B cell (primary cell): ENCODE measurements at regions not wholly inside any gene's neighbourhood (a gene's known extent, or its start where the extent isn't known, plus 50 kb on each side); places are given as distances from the start of the nearest gene placed in this dataset.

Experiments
- ATAC-seq: fragments of 200-7000 bp; cut with Tn5 transposase; one replicate; pipeline ENCODE4 v1.10.0; 2021; ENCODE audit warnings: low read depth, mild to moderate bottlenecking, moderate number of reproducible peaks, moderate library complexity
- CTCF ChIA-PET: fragments of 350-600 bp; sonication (Branson Sonifier 250); formaldehyde crosslinking; loops from one replicate; lab custom pipeline; 2021; ENCODE audit warnings: antibody characterized with exemption, inconsistent platforms; lab: Charles Lee
- POLR2A ChIA-PET: fragments of 350-600 bp; sonication (Branson Sonifier 250); formaldehyde crosslinking; loops from one replicate; lab custom pipeline; 2021; ENCODE audit warnings: antibody characterized with exemption; lab: Charles Lee
- DNase-seq: peaks from one replicate; pipeline ENCODE4 v3.0.0; 2013
- H2AFZ ChIP-seq: 2 replicates; pipeline ENCODE4 v1.6.1; 2012; ENCODE audit warnings: mild to moderate bottlenecking, low read depth, low read length; ENCODE audit not compliant: insufficient read depth, poor library complexity, severe bottlenecking
- H3K27ac ChIP-seq, 2 donors: 1 replicate in 1 of 2; 2 replicates in 1 of 2; pipeline ENCODE4 v1.5.1; 2012 to 2013; ENCODE audit warnings: low read length in 2 of 2, mild to moderate bottlenecking in 2 of 2, moderate library complexity in 1 of 2
- H3K27me3 ChIP-seq, 4 experiments: fragments of 200-600 bp in 1 of 4; sonication (generic) in 1 of 4; replicated peaks in 1 of 4; 1 replicate in 2 of 4; 2 replicates in 2 of 4; pipeline versions ENCODE4 v1.6.1 to v1.7.0; 2013 to 2016; ENCODE audit warnings: low read length in 3 of 4, mild to moderate bottlenecking in 2 of 4, mixed read lengths in 1 of 4, moderate library complexity in 1 of 4; ENCODE audit not compliant: insufficient read depth in 4 of 4, control insufficient read depth in 3 of 4; ENCODE audit errors: control extremely low read depth in 1 of 4
- H3K36me3 ChIP-seq, 2 experiments: replicated peaks in 1 of 2; 1 replicate in 1 of 2; 2 replicates in 1 of 2; pipeline versions ENCODE4 v1.6.1 to v1.7.1; 2013; ENCODE audit warnings: low read length in 1 of 2; ENCODE audit not compliant: insufficient read depth in 2 of 2, control insufficient read depth in 1 of 2; ENCODE audit errors: control extremely low read depth in 1 of 2, extremely low read depth in 1 of 2
- H3K4me1 ChIP-seq, 2 donors: fragments of 200-600 bp in 1 of 2; sonication (generic) in 1 of 2; 1 replicate in 1 of 2; 2 replicates in 1 of 2; pipeline versions ENCODE4 v1.5.1 to v1.6.1; 2013 to 2017; ENCODE audit warnings: low read length in 2 of 2; ENCODE audit not compliant: control insufficient read depth in 2 of 2, insufficient read depth in 2 of 2
- H3K4me2 ChIP-seq: replicated peaks from 2 replicates; pipeline ENCODE3; 2012; ENCODE audit warnings: mild to moderate bottlenecking, low read depth, low read length; ENCODE audit not compliant: poor library complexity, severe bottlenecking
- H3K4me3 ChIP-seq, 5 experiments: fragments of 200-600 bp in 1 of 5; sonication (generic) in 1 of 5; 1 replicate in 3 of 5; 2 replicates in 2 of 5; pipeline versions ENCODE4 v1.5.1 to v1.7.0; 2011 to 2016; ENCODE audit warnings: low read length in 4 of 5, mild to moderate bottlenecking in 4 of 5, low read depth in 2 of 5, control low read depth in 1 of 5, moderate library complexity in 1 of 5; ENCODE audit not compliant: insufficient read depth in 1 of 5; ENCODE audit errors: control extremely low read depth in 1 of 5, extremely low read depth in 1 of 5
- H3K79me2 ChIP-seq: fragments of 200-600 bp; sonication (generic); one replicate; pipeline ENCODE4 v1.6.0; 2016; ENCODE audit warnings: low read length; ENCODE audit not compliant: control insufficient read depth, insufficient read depth
- H3K9ac ChIP-seq: fragments of 200-600 bp; sonication (generic); 2 replicates; pipeline ENCODE4 v1.6.1; 2017; ENCODE audit warnings: mild to moderate bottlenecking, low read length, moderate library complexity
- H3K9me3 ChIP-seq, 3 donors: one replicate each; pipeline versions ENCODE4 v1.6.1 to v1.7.1; 2013; ENCODE audit warnings: low read length in 2 of 3; ENCODE audit not compliant: control insufficient read depth in 2 of 3, insufficient read depth in 1 of 3; ENCODE audit errors: control extremely low read depth in 1 of 3
- H4K20me1 ChIP-seq: 2 replicates; pipeline ENCODE4 v1.6.0; 2012; ENCODE audit warnings: mild to moderate bottlenecking, low read length; ENCODE audit not compliant: insufficient read depth, control insufficient read depth, poor library complexity, severe bottlenecking
- H3K27ac Mint-ChIP-seq: one replicate; pipeline ENCODE4 v1.8.0; 2021; ENCODE audit warnings: mixed read lengths
- H3K27me3 Mint-ChIP-seq: one replicate; pipeline ENCODE4 v1.8.0; 2021; ENCODE audit warnings: mixed read lengths
- H3K4me1 Mint-ChIP-seq: one replicate; pipeline ENCODE4 v1.8.0; 2021; ENCODE audit warnings: mixed read lengths
- H3K4me3 Mint-ChIP-seq: one replicate; pipeline ENCODE4 v1.8.0; 2021; ENCODE audit warnings: mixed read lengths
- H3K9me3 Mint-ChIP-seq: one replicate; pipeline ENCODE4 v1.8.0; 2022; ENCODE audit warnings: mixed read lengths; ENCODE audit not compliant: insufficient read depth
- EZH2 ChIP-seq: IDR thresholded peaks from 2 replicates; pipeline ENCODE4 v1.6.1; 2012; ENCODE audit warnings: borderline replicate concordance, low read depth, mild to moderate bottlenecking, moderate library complexity, low read length; ENCODE audit not compliant: insufficient read depth, poor library complexity, severe bottlenecking
- WGBS: methylation state at CpG from one replicate; pipeline ENCODE4 v1.1.5; 2013; ENCODE audit warnings: missing lambda C conversion rate; ENCODE audit not compliant: insufficient coverage; 5-methylcytosine and 5-hydroxymethylcytosine counted together
- intact Hi-C: fragments of 100-400 bp; cut with micrococcal nuclease; formaldehyde crosslinking; loops from one replicate; pipeline ENCODE4 v1.10.0; 2022
- TF ChIP-seq, protein P1 (sequence below): fragments of 200-600 bp; IDR thresholded peaks from one replicate; pipeline ENCODE4 v1.8.0; 2022; ENCODE audit warnings: antibody characterized with exemption, mild to moderate bottlenecking

DNA sequence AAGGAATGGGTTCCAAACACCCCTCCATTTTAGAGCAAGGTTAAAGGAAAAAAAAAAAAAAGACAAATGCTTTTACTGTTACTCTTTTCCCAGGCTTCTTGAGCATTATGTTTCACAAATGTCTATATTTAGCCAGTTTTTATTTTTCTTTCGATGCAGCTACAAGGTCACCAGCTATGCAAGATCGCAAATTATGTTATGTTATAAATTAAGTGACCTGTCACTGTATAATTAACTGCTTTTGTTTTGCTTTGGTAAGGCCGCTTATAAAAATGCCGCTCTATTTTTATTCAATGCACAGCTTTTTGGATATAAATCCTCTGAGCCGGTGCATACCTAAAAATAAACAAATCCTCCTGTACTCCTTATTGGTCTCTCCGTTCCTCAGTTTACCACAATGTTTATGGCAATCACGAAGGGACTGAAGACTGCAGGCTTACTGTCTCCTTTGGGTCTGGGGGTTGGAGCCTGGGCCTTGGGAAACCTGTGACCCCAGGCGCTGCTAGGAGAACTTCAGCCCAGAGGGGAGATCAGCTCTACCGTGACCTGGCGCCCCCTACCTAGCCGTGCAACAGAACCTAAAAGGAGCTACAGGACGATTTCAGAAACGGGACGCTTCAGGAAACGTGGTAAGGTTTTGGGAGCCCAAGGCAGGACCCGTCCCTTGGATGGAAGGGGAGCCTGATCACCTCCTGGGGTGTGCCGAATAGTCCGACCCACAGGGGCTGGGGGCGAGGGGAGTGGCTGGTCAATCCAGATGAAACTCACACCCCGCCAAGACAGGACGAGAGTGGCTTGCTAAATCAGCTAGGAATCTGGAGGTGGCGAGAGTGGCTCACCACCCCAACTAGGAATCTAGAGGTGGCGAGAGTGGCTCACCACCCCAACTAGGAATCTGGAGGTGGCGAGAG lies 101.2 kb upstream of the CD55 start:
- Mint-ChIP-seq H3K9me3 (no peaks in the 10 kb centered on the region), H3K4me3 (no peak overlapping the region), H3K4me1 (peaks cover 21% of the 10 kb centered on the region), H3K27ac (no peak overlapping the region), H3K27me3 (no peaks in the 10 kb centered on the region)
- Histone ChIP-seq H3K4me1 (peaks cover 17 to 21% of the 10 kb centered on the region in 2 donors), H3K4me3 (no peak overlapping the region), H3K36me3 (no peaks in the 10 kb centered on the region), H2AFZ (no peak overlapping the region), H3K27ac (no peak overlapping the region), H4K20me1 (no peaks in the 10 kb centered on the region), H3K4me2 (no peak overlapping the region), H3K79me2 (no peaks in the 10 kb centered on the region), H3K9me3 (no peaks in the 10 kb centered on the region), H3K9ac (no peak overlapping the region), H3K27me3 (no peaks in the 10 kb centered on the region)
- ChIA-PET CTCF (no interaction called here), POLR2A (no interaction called here)
- TF ChIP-seq EZH2 = no peak
- TF ChIP-seq, protein P1, sequence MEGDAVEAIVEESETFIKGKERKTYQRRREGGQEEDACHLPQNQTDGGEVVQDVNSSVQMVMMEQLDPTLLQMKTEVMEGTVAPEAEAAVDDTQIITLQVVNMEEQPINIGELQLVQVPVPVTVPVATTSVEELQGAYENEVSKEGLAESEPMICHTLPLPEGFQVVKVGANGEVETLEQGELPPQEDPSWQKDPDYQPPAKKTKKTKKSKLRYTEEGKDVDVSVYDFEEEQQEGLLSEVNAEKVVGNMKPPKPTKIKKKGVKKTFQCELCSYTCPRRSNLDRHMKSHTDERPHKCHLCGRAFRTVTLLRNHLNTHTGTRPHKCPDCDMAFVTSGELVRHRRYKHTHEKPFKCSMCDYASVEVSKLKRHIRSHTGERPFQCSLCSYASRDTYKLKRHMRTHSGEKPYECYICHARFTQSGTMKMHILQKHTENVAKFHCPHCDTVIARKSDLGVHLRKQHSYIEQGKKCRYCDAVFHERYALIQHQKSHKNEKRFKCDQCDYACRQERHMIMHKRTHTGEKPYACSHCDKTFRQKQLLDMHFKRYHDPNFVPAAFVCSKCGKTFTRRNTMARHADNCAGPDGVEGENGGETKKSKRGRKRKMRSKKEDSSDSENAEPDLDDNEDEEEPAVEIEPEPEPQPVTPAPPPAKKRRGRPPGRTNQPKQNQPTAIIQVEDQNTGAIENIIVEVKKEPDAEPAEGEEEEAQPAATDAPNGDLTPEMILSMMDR = no peak
- WGBS = 82% methylated on average over 13 of the region's 24 CpGs
- no peak for DNase-seq
- intact Hi-C loops = no loop called here
- no peak for ATAC-seq

DNA sequence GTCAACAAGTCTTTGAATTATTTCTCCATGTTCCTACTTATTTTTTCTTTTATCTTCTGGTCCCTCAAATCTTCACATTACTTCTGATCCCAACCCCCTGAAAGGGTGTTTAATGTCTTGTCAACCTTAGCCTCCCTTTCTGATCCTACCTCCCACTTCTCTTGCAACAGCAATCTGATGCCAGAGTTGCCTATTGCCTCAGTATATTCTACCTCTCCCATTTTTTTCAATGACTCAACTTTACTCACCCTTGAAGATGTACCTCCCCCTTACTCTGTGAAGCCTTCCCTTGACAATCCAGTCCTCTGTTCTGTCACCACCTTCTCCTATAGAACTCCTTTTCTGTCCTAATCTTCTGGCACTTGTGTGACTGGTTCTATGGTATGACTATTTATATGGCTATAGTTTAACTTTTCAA lies 99.5 kb upstream of the CD55 start:
- H2AFZ ChIP-seq = no peak overlapping the region
- H3K27ac ChIP-seq = no peak overlapping the region
- peaks cover 21% of the 10 kb centered on the region for H3K4me1 Mint-ChIP-seq
- H3K27me3 ChIP-seq = no peaks in the 10 kb centered on the region
- TF ChIP-seq EZH2 = no peak
- TF ChIP-seq, protein P1 = no peak
- no peak overlapping the region for H3K27ac Mint-ChIP-seq
- no peaks in the 10 kb centered on the region for H3K9me3 ChIP-seq
- intact Hi-C loops = no loop called here
- peaks cover 17 to 20% of the 10 kb centered on the region in 2 donors for H3K4me1 ChIP-seq
- CTCF ChIA-PET = no interaction called here
- ATAC-seq (no peak), DNase-seq (no peak)
- H3K9ac ChIP-seq = no peak overlapping the region
- H3K9me3 Mint-ChIP-seq = peaks cover 2% of the 10 kb centered on the region
- H3K27me3 Mint-ChIP-seq = no peaks in the 10 kb centered on the region
- H4K20me1 ChIP-seq = no peaks in the 10 kb centered on the region
- POLR2A ChIA-PET = no interaction called here
- no peak overlapping the region for H3K4me3 ChIP-seq
- no peak overlapping the region for H3K4me3 Mint-ChIP-seq
- H3K4me2 ChIP-seq = no peak overlapping the region
- H3K79me2 ChIP-seq = no peaks in the 10 kb centered on the region
- H3K36me3 ChIP-seq = no peaks in the 10 kb centered on the region
